ENCODE measurements at regions not wholly inside any gene's neighbourhood (a gene's known extent, or its start where the extent isn't known, plus 50 kb on each side); places are given as distances from the start of the nearest gene placed in this dataset.

DNA sequence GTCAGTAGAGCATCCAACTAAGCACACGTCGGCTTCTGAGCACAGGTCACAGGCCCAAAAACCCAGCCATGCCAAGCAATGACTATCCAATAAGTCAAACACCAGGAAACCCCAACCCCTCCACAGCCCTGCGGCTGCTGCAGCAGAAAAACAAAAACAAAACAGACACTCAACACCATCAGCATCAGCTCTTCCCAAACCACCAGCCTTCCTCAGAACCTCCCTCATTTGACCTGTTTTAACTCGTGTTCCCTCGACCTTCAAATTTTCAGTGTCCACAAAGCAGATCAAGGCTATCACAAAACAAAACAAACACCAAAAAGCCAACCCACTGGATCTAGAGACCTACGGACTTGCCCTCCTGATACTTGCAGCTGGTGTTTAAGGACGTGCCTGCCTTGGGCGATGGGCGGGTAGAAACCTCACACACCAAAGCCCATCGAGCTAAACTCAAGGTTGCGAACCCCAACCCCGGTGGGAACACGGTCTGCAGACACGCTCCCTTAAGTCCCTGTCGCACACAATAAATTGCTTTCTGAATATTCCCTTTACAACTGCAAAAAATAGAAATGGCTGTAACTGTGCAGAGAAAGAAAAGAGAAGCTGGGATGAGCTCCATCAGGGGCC, 247.1 kb upstream of the ANKRD55 start:
- TF ChIP-seq, protein P1, sequence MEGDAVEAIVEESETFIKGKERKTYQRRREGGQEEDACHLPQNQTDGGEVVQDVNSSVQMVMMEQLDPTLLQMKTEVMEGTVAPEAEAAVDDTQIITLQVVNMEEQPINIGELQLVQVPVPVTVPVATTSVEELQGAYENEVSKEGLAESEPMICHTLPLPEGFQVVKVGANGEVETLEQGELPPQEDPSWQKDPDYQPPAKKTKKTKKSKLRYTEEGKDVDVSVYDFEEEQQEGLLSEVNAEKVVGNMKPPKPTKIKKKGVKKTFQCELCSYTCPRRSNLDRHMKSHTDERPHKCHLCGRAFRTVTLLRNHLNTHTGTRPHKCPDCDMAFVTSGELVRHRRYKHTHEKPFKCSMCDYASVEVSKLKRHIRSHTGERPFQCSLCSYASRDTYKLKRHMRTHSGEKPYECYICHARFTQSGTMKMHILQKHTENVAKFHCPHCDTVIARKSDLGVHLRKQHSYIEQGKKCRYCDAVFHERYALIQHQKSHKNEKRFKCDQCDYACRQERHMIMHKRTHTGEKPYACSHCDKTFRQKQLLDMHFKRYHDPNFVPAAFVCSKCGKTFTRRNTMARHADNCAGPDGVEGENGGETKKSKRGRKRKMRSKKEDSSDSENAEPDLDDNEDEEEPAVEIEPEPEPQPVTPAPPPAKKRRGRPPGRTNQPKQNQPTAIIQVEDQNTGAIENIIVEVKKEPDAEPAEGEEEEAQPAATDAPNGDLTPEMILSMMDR (IDR thresholded peaks at IDR 0.05 in 4 of 5, conservative IDR thresholded peaks at IDR 0.05 in 1 of 5) = no peak
- TF ChIP-seq POLR2A (IDR thresholded peaks at IDR 0.05) = no peak

Data from gastrocnemius medialis (tissue), 4 donors.